Ishikawa (cell line): ENCODE measurements at regions not wholly inside any gene's neighbourhood (a gene's known extent, or its start where the extent isn't known, plus 50 kb on each side); places are given as distances from the start of the nearest gene placed in this dataset.

Experiments
- CEBPB ChIP-seq: IDR thresholded peaks from 2 replicates; pipeline ENCODE4 v1.6.1; 2012
- CREB1 ChIP-seq: IDR thresholded peaks from 2 replicates; pipeline ENCODE4 v1.6.1; 2012; ENCODE audit warnings: low read depth
- EGR1 ChIP-seq: IDR thresholded peaks from 2 replicates; pipeline ENCODE4 v1.6.1; 2012
- EP300 ChIP-seq: IDR thresholded peaks from 2 replicates; pipeline ENCODE4 v1.6.1; 2012; ENCODE audit warnings: borderline replicate concordance
- FOXM1 ChIP-seq: IDR thresholded peaks from 2 replicates; pipeline ENCODE4 v1.6.1; 2012; ENCODE audit warnings: low read depth, borderline replicate concordance
- MAX ChIP-seq: IDR thresholded peaks from 2 replicates; pipeline ENCODE4 v1.6.1; 2012
- NFIC ChIP-seq: IDR thresholded peaks from 2 replicates; pipeline ENCODE4 v1.6.1; 2012
- RAD21 ChIP-seq: IDR thresholded peaks from 2 replicates; pipeline ENCODE4 v1.6.1; 2012; ENCODE audit warnings: low read depth
- REST ChIP-seq: IDR thresholded peaks from 2 replicates; pipeline ENCODE4 v1.6.1; 2012; ENCODE audit warnings: low read depth, mild to moderate bottlenecking
- TAF1 ChIP-seq: IDR thresholded peaks from 2 replicates; pipeline ENCODE4 v1.6.1; 2012; ENCODE audit warnings: low read depth, mild to moderate bottlenecking
- TCF12 ChIP-seq: IDR thresholded peaks from 2 replicates; pipeline ENCODE4 v1.6.1; 2012; ENCODE audit warnings: low read depth
- TEAD4 ChIP-seq: IDR thresholded peaks from 2 replicates; pipeline ENCODE4 v1.6.1; 2012
- USF1 ChIP-seq: IDR thresholded peaks from 2 replicates; pipeline ENCODE4 v1.6.1; 2012
- YY1 ChIP-seq: IDR thresholded peaks from 2 replicates; pipeline ENCODE4 v1.6.1; 2012; ENCODE audit warnings: low read depth
- ZBTB7A ChIP-seq: IDR thresholded peaks from 2 replicates; pipeline ENCODE4 v1.6.1; 2012; ENCODE audit warnings: low read depth

- no peak for TF ChIP-seq CEBPB
- TF ChIP-seq CREB1: no peak
Observed at GRCh38 chr16:85428899-85429775, 184.0 kb upstream of the GSE1 start.

GRCh38 chr16:85429776-85430522, 183.2 kb upstream of the GSE1 start:
- no peak for TF ChIP-seq USF1
- no peak for TF ChIP-seq TAF1
- TF ChIP-seq YY1: no peak
- no peak for TF ChIP-seq CEBPB
- TF ChIP-seq EP300: no peak
- TF ChIP-seq CREB1: no peak
- TF ChIP-seq TCF12: no peak
- no peak for TF ChIP-seq EGR1
- no peak for TF ChIP-seq NFIC
- TF ChIP-seq TEAD4: no peak
- no peak for TF ChIP-seq RAD21
- TF ChIP-seq REST: no peak
- no peak for TF ChIP-seq FOXM1

- TF ChIP-seq TCF12 (no peak), FOXM1 (no peak), TEAD4 (no peak), RAD21 (no peak), ZBTB7A (no peak), CREB1 (no peak), CEBPB (no peak), EGR1 (no peak), MAX (no peak)
Observed at GRCh38 chr16:85430523-85431421, 182.3 kb upstream of the GSE1 start.

GRCh38 chr16:85431431-85432124, 181.5 kb upstream of the GSE1 start:
- TF ChIP-seq TEAD4 (no peak), EP300 (no peak), TCF12 (no peak), CREB1 (no peak), USF1 (no peak), YY1 (no peak), ZBTB7A (no peak), EGR1 (no peak), NFIC (no peak), RAD21 (no peak), FOXM1 (no peak), REST (no peak), MAX (no peak), TAF1 (no peak), CEBPB (no peak)

GRCh38 chr16:85432606-85433005, 180.5 kb upstream of the GSE1 start:
- TF ChIP-seq REST (no peak), YY1 (no peak), CREB1 (no peak), MAX (no peak), CEBPB (no peak), NFIC (no peak), ZBTB7A (no peak)
